ENCODE measurements at regions not wholly inside any gene's neighbourhood (a gene's known extent, or its start where the extent isn't known, plus 50 kb on each side); places are given as distances from the start of the nearest gene placed in this dataset.

DNA sequence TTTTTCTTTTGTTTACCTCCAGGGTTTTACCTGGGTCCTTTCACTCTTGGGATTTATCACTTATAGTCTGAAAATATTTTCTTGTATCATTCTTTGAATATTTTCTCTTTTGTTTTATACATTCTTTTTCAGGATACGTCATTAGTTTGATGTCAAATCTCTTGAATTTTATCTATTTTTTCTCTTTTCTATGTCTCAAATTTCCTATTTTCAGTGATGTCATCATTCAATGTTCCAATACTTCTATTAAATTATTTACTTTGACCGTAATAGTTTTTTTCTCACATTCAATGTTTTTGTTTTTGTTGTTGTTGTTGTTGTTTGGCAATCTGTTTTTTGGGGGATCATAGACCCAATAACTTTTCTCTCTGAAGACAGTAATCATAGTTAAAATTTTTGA lies 83.5 kb downstream of the PRR20E start (continued):
- TF ChIP-seq, protein P1, sequence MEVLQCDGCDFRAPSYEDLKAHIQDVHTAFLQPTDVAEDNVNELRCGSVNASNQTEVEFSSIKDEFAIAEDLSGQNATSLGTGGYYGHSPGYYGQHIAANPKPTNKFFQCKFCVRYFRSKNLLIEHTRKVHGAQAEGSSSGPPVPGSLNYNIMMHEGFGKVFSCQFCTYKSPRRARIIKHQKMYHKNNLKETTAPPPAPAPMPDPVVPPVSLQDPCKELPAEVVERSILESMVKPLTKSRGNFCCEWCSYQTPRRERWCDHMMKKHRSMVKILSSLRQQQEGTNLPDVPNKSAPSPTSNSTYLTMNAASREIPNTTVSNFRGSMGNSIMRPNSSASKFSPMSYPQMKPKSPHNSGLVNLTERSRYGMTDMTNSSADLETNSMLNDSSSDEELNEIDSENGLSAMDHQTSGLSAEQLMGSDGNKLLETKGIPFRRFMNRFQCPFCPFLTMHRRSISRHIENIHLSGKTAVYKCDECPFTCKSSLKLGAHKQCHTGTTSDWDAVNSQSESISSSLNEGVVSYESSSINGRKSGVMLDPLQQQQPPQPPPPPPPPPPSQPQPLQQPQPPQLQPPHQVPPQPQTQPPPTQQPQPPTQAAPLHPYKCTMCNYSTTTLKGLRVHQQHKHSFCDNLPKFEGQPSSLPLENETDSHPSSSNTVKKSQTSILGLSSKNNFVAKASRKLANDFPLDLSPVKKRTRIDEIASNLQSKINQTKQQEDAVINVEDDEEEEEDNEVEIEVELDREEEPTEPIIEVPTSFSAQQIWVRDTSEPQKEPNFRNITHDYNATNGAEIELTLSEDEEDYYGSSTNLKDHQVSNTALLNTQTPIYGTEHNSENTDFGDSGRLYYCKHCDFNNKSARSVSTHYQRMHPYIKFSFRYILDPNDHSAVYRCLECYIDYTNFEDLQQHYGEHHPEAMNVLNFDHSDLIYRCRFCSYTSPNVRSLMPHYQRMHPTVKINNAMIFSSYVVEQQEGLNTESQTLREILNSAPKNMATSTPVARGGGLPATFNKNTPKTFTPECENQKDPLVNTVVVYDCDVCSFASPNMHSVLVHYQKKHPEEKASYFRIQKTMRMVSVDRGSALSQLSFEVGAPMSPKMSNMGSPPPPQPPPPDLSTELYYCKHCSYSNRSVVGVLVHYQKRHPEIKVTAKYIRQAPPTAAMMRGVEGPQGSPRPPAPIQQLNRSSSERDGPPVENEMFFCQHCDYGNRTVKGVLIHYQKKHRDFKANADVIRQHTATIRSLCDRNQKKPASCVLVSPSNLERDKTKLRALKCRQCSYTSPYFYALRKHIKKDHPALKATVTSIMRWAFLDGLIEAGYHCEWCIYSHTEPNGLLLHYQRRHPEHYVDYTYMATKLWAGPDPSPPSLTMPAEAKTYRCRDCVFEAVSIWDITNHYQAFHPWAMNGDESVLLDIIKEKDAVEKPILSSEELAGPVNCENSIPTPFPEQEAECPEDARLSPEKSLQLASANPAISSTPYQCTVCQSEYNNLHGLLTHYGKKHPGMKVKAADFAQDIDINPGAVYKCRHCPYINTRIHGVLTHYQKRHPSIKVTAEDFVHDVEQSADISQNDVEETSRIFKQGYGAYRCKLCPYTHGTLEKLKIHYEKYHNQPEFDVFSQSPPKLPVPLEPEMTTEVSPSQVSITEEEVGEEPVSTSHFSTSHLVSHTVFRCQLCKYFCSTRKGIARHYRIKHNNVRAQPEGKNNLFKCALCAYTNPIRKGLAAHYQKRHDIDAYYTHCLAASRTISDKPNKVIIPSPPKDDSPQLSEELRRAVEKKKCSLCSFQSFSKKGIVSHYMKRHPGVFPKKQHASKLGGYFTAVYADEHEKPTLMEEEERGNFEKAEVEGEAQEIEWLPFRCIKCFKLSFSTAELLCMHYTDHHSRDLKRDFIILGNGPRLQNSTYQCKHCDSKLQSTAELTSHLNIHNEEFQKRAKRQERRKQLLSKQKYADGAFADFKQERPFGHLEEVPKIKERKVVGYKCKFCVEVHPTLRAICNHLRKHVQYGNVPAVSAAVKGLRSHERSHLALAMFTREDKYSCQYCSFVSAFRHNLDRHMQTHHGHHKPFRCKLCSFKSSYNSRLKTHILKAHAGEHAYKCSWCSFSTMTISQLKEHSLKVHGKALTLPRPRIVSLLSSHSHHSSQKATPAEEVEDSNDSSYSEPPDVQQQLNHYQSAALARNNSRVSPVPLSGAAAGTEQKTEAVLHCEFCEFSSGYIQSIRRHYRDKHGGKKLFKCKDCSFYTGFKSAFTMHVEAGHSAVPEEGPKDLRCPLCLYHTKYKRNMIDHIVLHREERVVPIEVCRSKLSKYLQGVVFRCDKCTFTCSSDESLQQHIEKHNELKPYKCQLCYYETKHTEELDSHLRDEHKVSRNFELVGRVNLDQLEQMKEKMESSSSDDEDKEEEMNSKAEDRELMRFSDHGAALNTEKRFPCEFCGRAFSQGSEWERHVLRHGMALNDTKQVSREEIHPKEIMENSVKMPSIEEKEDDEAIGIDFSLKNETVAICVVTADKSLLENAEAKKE (CRISPR knock-in tag; IDR thresholded peaks at IDR 0.05), result no peak
- no peak for TF ChIP-seq STAT1 (IDR thresholded peaks at IDR 0.05; ENCODE audit: unreplicated experiment)

DNA sequence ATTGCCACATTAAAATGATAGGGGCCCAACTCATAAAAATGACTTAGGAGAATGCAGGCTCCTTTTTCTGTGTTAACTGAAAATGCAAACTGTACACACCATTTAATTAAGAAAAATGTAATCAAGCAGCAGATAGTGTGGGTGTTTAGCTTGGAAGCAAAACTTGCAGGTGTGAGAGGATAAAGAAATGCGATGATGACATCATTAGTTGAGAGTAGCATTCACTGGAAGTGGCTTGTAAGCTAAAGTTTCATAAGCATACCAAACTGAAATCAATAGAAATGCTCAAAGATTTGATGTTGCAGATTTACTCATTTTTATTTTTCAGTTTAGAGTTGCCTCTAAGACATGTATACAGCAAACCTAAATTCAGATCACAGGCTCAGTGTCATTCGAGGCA lies 86.6 kb downstream of the PRR20E start:
- no peak overlapping the region for H3K4me3 ChIP-seq
- Mint-ChIP-seq H3K4me3 (no peak overlapping the region), H3K27ac (no peak overlapping the region), H3K36me3 (ENCODE audit: low read depth) (no peaks in the 10 kb centered on the region), H3K4me1 (no peaks in the 10 kb centered on the region), H3K9me3 (no peaks in the 10 kb centered on the region), H3K27me3 (ENCODE audit: insufficient read depth, low read depth, poor library complexity) (no peaks in the 10 kb centered on the region)
- H3F3A ChIP-seq (replicated peaks; ENCODE audit: low read depth), result no peaks in the 10 kb centered on the region
- no peaks in the 10 kb centered on the region for H3K27me3 ChIP-seq (ENCODE audit: insufficient read depth)
- no peaks in the 10 kb centered on the region for H3K4me1 ChIP-seq (ENCODE audit: insufficient read depth)
- H3K27ac ChIP-seq (ENCODE audit: low read depth), result no peak overlapping the region
- H3K4me2 ChIP-seq, result no peak overlapping the region
- H2AFZ ChIP-seq, result no peak overlapping the region
- H4K20me1 ChIP-seq (replicated peaks; ENCODE audit: insufficient read depth), result no peaks in the 10 kb centered on the region
- no peak for DNase-seq (ENCODE audit: low spot score)
- no peaks in the 10 kb centered on the region for H3K9me2 ChIP-seq (ENCODE audit: insufficient read depth)
- no peak for ATAC-seq
- no peaks in the 10 kb centered on the region for H3K36me3 ChIP-seq (ENCODE audit: insufficient read depth)
- no peaks in the 10 kb centered on the region for H3K79me2 ChIP-seq (replicated peaks; ENCODE audit: insufficient read depth)
- TF ChIP-seq NANOG (IDR thresholded peaks at IDR 0.05; ENCODE audit: borderline replicate concordance) (no peak), STAT1 (IDR thresholded peaks at IDR 0.05; ENCODE audit: unreplicated experiment) (no peak), JUNB (IDR thresholded peaks at IDR 0.05; ENCODE audit: unreplicated experiment) (no peak), POLR2AphosphoS5 (IDR thresholded peaks at IDR 0.05; ENCODE audit: low read depth) (no peak), EZH2phosphoT487 (IDR thresholded peaks at IDR 0.05; ENCODE audit: unreplicated experiment) (no peak), ZNF331 (CRISPR knock-in tag; IDR thresholded peaks at IDR 0.05; ENCODE audit: low read depth) (no peak), ZNF114 (CRISPR knock-in tag; IDR thresholded peaks at IDR 0.05) (no peak), EZH2 (IDR thresholded peaks at IDR 0.05; ENCODE audit: low read depth, unreplicated experiment) (no peak), CREB1 (CRISPR knock-in tag; IDR thresholded peaks at IDR 0.05; ENCODE audit: low read depth) (no peak)
- TF ChIP-seq, protein P2, sequence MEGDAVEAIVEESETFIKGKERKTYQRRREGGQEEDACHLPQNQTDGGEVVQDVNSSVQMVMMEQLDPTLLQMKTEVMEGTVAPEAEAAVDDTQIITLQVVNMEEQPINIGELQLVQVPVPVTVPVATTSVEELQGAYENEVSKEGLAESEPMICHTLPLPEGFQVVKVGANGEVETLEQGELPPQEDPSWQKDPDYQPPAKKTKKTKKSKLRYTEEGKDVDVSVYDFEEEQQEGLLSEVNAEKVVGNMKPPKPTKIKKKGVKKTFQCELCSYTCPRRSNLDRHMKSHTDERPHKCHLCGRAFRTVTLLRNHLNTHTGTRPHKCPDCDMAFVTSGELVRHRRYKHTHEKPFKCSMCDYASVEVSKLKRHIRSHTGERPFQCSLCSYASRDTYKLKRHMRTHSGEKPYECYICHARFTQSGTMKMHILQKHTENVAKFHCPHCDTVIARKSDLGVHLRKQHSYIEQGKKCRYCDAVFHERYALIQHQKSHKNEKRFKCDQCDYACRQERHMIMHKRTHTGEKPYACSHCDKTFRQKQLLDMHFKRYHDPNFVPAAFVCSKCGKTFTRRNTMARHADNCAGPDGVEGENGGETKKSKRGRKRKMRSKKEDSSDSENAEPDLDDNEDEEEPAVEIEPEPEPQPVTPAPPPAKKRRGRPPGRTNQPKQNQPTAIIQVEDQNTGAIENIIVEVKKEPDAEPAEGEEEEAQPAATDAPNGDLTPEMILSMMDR (conservative IDR thresholded peaks at IDR 0.05; ENCODE audit: low read depth in 2 of 2), result no peak
- TF ChIP-seq, protein P3, sequence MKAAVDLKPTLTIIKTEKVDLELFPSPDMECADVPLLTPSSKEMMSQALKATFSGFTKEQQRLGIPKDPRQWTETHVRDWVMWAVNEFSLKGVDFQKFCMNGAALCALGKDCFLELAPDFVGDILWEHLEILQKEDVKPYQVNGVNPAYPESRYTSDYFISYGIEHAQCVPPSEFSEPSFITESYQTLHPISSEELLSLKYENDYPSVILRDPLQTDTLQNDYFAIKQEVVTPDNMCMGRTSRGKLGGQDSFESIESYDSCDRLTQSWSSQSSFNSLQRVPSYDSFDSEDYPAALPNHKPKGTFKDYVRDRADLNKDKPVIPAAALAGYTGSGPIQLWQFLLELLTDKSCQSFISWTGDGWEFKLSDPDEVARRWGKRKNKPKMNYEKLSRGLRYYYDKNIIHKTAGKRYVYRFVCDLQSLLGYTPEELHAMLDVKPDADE (IDR thresholded peaks at IDR 0.05), result no peak
- TF ChIP-seq, protein P4, sequence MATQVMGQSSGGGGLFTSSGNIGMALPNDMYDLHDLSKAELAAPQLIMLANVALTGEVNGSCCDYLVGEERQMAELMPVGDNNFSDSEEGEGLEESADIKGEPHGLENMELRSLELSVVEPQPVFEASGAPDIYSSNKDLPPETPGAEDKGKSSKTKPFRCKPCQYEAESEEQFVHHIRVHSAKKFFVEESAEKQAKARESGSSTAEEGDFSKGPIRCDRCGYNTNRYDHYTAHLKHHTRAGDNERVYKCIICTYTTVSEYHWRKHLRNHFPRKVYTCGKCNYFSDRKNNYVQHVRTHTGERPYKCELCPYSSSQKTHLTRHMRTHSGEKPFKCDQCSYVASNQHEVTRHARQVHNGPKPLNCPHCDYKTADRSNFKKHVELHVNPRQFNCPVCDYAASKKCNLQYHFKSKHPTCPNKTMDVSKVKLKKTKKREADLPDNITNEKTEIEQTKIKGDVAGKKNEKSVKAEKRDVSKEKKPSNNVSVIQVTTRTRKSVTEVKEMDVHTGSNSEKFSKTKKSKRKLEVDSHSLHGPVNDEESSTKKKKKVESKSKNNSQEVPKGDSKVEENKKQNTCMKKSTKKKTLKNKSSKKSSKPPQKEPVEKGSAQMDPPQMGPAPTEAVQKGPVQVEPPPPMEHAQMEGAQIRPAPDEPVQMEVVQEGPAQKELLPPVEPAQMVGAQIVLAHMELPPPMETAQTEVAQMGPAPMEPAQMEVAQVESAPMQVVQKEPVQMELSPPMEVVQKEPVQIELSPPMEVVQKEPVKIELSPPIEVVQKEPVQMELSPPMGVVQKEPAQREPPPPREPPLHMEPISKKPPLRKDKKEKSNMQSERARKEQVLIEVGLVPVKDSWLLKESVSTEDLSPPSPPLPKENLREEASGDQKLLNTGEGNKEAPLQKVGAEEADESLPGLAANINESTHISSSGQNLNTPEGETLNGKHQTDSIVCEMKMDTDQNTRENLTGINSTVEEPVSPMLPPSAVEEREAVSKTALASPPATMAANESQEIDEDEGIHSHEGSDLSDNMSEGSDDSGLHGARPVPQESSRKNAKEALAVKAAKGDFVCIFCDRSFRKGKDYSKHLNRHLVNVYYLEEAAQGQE (IDR thresholded peaks at IDR 0.05; ENCODE audit: unreplicated experiment), result no peak

Measured in GM23338 (cell line).